ENCODE measurements at regions not wholly inside any gene's neighbourhood (a gene's known extent, or its start where the extent isn't known, plus 50 kb on each side); places are given as distances from the start of the nearest gene placed in this dataset.

- DNase-seq (ENCODE audit: low read depth) = no peak
Measured at GRCh38 chr9:121550041-121550440, 50.4 kb upstream of the GGTA1 start.

GRCh38 chr9:121550569-121551512 lies 51.2 kb upstream of the GGTA1 start:
- DNase-seq (ENCODE audit: low read depth) = no peak

- DNase-seq (ENCODE audit: low read depth) = no peak
Measured at GRCh38 chr9:121551985-121552753, 52.5 kb upstream of the GGTA1 start.

DNA sequence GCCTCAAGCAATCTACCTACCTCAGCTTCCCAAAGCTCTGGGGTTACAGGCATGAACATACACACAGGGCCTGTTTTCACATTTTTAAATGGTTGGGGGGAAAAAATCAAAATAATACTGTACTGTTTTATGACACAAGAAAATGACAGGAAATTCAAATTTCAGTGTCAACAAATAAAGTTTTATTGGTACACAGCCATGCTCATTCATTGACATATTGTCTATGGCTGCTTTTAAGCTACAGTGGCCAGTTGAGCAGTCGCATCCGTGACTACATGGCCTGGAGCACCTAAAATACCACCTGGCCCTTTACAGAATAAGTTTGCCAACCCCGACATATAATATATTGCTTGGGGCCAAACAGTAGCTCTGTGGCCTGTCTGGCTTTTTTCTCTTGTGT lies 56.4 kb upstream of the GGTA1 start:
- no peak for DNase-seq (ENCODE audit: low read depth)

DNA sequence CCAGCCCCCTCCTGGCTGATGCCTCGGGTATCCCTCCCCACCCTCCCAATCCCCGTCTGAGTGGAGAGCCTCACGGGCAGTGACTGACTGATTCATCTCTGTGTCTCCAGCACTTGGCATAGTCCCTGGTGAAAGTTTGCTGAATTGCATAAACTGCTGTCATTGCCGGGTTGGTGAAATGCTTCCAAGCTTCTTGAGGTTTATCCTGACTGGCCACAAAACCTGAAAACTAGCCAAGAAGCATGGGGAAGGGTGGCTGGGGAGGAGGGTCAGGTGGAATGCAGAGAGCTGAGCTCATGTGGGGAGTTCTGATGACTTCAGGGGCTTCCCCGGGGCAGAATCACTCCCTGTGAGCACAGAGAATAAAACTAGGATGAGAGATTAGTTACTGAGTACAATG lies 56.9 kb upstream of the GGTA1 start:
- peak; percentile 95 for DNase-seq (ENCODE audit: low read depth)

- peak; percentile 80 for DNase-seq (ENCODE audit: low read depth)
Measured at GRCh38 chr9:121557581-121558447, 58.2 kb upstream of the GGTA1 start.

DNA sequence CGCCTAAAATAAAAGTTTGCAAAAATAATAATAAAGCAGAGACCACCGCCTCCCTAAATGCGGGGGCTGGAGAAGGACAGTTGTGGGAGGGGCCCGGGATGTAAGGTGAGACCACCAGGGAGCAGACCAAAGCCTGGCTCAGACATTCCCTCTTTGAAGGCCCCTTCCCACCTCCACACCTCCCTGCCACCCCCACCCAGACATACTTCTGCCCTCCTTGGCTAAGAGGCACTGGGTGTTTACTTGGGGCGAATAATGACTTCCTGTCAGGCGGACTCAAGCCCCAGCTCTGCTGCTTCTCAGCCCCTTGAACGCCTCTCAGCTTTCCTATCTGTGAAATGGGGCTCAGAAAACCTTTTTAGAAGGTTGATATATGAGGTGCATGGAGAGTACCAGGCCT lies 58.8 kb upstream of the GGTA1 start:
- no peak for DNase-seq (ENCODE audit: low read depth)

- no peak for DNase-seq (ENCODE audit: low read depth)
Measured at GRCh38 chr9:121559183-121559582, 59.5 kb upstream of the GGTA1 start.

DNA sequence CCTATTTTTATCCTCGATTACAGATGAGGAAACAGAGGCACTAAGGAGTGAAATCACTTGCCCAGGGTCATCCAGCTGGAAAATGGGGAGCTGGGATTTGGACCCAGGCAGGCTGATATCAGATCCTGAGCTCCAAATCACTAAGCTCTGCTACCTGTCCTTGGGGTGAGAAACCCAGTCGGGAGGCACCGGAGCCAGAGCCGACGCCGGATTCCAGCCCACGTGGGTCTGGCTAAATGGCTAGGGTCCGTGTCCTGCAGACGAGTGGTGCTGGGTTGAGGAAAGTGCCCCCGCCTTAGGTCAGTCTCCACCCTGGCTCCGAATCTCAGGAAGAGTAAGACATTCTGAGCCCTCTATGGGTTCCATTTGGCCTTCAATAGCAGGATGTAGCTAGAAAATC lies 61.3 kb upstream of the GGTA1 start:
- DNase-seq (ENCODE audit: low read depth) = no peak

GRCh38 chr9:121561385-121562222 lies 62.0 kb upstream of the GGTA1 start:
- DNase-seq (ENCODE audit: low read depth) = no peak

GRCh38 chr9:121562301-121562700 lies 62.7 kb upstream of the GGTA1 start:
- DNase-seq (ENCODE audit: low read depth) = no peak

DNA sequence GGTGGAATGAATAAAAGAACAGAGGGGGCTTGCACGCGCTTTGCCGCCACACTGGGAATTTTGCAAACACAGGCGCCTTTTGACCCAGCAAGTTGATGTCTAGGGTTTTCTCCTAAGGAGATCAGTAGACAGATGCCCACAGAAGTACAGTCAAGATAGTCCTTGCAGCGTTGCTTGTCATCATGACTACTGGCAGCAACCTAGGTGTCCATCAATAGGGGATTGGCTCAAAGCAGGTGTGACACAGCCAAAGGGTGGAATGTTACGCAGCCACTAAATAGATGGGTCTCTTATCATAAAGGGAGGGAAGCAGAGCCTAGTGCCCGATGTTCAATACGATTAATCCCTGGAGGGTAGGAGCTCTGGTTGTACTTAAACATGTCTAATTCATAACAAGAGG lies 63.8 kb upstream of the GGTA1 start:
- DNase-seq (ENCODE audit: low read depth) = no peak

DNA sequence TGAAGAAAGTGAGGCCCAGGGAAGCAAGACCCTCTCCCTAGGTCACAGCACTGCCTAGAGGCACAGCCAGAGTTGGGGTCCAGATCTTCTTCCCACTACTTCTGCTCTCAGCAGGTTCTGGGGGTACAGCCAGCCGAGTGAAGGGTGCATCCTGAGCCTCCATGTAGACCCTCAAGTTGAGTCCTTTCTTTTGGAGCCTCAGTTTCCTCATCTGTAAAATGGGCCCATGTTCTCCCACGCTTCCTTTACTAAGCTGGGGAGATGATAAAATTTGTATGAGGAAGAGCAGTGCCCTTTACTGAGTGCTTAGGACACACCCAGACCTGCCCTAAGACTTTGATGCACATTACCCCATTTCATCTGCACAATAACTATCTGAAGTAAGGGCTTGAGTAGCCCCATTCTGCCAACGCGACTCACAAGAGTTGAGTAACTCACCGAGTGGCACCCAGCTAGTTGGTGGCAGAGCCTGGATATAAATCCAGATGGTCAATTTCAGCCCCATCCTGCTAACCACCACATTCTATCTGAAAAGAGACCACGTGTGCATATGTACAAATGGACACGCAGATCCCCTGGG lies 64.3 kb upstream of the GGTA1 start:
- DNase-seq (ENCODE audit: low read depth) = no peak

- no peak for DNase-seq (ENCODE audit: low read depth)
Measured at GRCh38 chr9:121564504-121565260, 65.0 kb upstream of the GGTA1 start.

GRCh38 chr9:121566481-121567465 lies 67.1 kb upstream of the GGTA1 start:
- peak; percentile 75 for DNase-seq (ENCODE audit: low read depth)

DNA sequence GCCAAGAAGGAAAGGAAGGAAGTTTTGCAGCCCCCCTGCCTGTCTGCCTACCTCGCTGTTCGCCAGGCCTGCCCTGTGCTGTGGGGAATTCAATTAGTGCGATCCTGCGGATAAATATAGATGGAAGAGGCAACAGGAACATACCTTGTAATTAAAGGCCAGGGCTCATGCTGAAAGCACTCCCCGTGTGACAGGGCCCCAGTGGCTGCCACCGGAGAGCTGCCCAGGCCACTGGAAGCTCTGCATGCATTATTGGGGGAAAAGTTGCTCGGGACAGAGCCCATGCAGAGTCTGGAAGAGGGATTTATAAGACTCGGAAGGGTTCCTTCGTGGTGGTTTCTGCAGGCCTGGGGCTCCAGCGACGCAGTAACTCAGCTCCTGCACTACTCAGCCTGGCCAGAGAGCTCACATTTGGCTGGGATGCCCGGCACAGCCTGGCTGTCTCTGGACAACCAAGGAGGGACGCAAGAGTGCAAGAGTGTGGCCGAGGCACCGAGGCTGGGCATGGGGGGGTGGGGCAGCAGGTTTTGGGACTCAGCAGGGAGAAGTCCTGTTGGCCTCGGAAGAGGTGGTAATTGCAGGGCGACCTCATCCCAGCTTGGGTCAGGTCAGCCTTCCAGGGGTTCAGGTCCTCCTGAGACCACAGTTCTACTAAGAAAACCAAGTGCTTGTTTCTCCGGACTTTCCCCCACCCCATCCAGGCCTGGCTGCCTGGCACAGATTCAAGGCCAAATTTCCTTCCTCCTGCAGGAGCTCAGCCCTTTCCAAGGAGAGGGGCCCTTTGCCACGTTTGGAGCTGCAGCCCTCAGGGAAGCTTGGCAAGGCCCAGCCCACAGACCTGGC lies 68.1 kb upstream of the GGTA1 start:
- DNase-seq (ENCODE audit: low read depth) = no peak

- no peak for DNase-seq (ENCODE audit: low read depth)
Measured at GRCh38 chr9:121568343-121569265, 69.0 kb upstream of the GGTA1 start.
